HEK293 (cell line): ENCODE measurements at regions not wholly inside any gene's neighbourhood (a gene's known extent, or its start where the extent isn't known, plus 50 kb on each side); places are given as distances from the start of the nearest gene placed in this dataset.

Experiments
- BCL11A ChIP-seq: fragments of 450-650 bp; formaldehyde crosslinking; IDR thresholded peaks from 2 replicates; pipeline ENCODE4 v1.5.1; 2016; ENCODE audit warnings: low read depth, missing biosample characterization, missing genetic modification characterization
- TCF7L2 ChIP-seq: IDR thresholded peaks from 2 replicates; pipeline ENCODE4 v1.6.1; 2011; ENCODE audit warnings: low read depth, mild to moderate bottlenecking, inconsistent platforms, low read length, moderate library complexity, borderline replicate concordance
- ZBTB11 ChIP-seq: fragments of 450-650 bp; formaldehyde crosslinking; conservative IDR thresholded peaks from 2 replicates; pipeline ENCODE4 v1.5.1; 2016; ENCODE audit warnings: low read depth, missing biosample characterization, missing genetic modification characterization
- ZFP3 ChIP-seq: fragments of 450-650 bp; formaldehyde crosslinking; IDR thresholded peaks from 2 replicates; pipeline ENCODE4 v1.5.1; 2016; ENCODE audit warnings: low read depth, missing biosample characterization, missing genetic modification characterization
- ZNF112 ChIP-seq: fragments of 450-650 bp; formaldehyde crosslinking; IDR thresholded peaks from 2 replicates; pipeline ENCODE4 v1.5.0; 2017; ENCODE audit warnings: missing biosample characterization, missing genetic modification characterization
- ZNF16 ChIP-seq: fragments of 450-650 bp; formaldehyde crosslinking; IDR thresholded peaks from 2 replicates; pipeline ENCODE4 v1.5.1; 2016; ENCODE audit warnings: low read depth, missing biosample characterization, missing genetic modification characterization
- ZNF350 ChIP-seq: fragments of 450-650 bp; formaldehyde crosslinking; IDR thresholded peaks from 2 replicates; pipeline ENCODE4 v1.5.0; 2017; ENCODE audit warnings: missing biosample characterization, mild to moderate bottlenecking, missing genetic modification characterization
- ZNF596 ChIP-seq: fragments of 450-650 bp; IDR thresholded peaks from 2 replicates; pipeline ENCODE4 v1.5.0; 2018; ENCODE audit warnings: missing biosample characterization, mild to moderate bottlenecking, missing genetic modification characterization, moderate library complexity
- ZNF768 ChIP-seq: fragments of 450-650 bp; formaldehyde crosslinking; IDR thresholded peaks from 2 replicates; pipeline ENCODE4 v1.5.1; 2018; ENCODE audit warnings: missing biosample characterization, mild to moderate bottlenecking, missing genetic modification characterization
- TF ChIP-seq, protein P1 (sequence below): fragments of 450-650 bp; formaldehyde crosslinking; IDR thresholded peaks from 2 replicates; pipeline ENCODE4 v1.5.1; 2016; ENCODE audit warnings: missing biosample characterization, missing genetic modification characterization

GRCh38 chr4:97477974-97478373 lies 665.3 kb downstream of the STPG2 start:
- TF ChIP-seq, protein P1, sequence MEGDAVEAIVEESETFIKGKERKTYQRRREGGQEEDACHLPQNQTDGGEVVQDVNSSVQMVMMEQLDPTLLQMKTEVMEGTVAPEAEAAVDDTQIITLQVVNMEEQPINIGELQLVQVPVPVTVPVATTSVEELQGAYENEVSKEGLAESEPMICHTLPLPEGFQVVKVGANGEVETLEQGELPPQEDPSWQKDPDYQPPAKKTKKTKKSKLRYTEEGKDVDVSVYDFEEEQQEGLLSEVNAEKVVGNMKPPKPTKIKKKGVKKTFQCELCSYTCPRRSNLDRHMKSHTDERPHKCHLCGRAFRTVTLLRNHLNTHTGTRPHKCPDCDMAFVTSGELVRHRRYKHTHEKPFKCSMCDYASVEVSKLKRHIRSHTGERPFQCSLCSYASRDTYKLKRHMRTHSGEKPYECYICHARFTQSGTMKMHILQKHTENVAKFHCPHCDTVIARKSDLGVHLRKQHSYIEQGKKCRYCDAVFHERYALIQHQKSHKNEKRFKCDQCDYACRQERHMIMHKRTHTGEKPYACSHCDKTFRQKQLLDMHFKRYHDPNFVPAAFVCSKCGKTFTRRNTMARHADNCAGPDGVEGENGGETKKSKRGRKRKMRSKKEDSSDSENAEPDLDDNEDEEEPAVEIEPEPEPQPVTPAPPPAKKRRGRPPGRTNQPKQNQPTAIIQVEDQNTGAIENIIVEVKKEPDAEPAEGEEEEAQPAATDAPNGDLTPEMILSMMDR (tag by site-specific recombination) = no peak
- TF ChIP-seq ZBTB11 (tag by site-specific recombination) = no peak
- no peak for TF ChIP-seq ZNF350 (tag by site-specific recombination)
- no peak for TF ChIP-seq ZNF112 (tag by site-specific recombination)
- no peak for TF ChIP-seq ZFP3
- TF ChIP-seq ZNF16 (tag by site-specific recombination) = no peak
- no peak for TF ChIP-seq BCL11A (tag by site-specific recombination)
- TF ChIP-seq TCF7L2 = no peak
- TF ChIP-seq ZNF768 (tag by site-specific recombination) = no peak
- TF ChIP-seq ZNF596 (tag by site-specific recombination) = no peak
